Mesendoderm (in vitro differentiated cells): ENCODE measurements at regions not wholly inside any gene's neighbourhood (a gene's known extent, or its start where the extent isn't known, plus 50 kb on each side); places are given as distances from the start of the nearest gene placed in this dataset.
A peak's percentile ranks its signal among the peaks of the same experiment; 100 is the strongest.

Experiments
- DNase-seq: peaks from one replicate; pipeline ENCODE4 v3.0.0; 2013
- H2AK5ac ChIP-seq: 2 replicates; pipeline ENCODE4 v1.6.1; 2013; ENCODE audit warnings: low read length, inconsistent platforms
- H2BK120ac ChIP-seq: 2 replicates; pipeline ENCODE4 v1.6.1; 2013; ENCODE audit warnings: low read depth, mild to moderate bottlenecking, low read length, moderate library complexity, mixed read lengths
- H2BK15ac ChIP-seq: replicated peaks from 2 replicates; pipeline ENCODE4 v1.6.1; 2013; ENCODE audit warnings: low read depth, mild to moderate bottlenecking, moderate library complexity
- H2BK5ac ChIP-seq: 2 replicates; pipeline ENCODE4 v1.6.1; 2013; ENCODE audit warnings: low read length, inconsistent platforms
- H3K18ac ChIP-seq: 2 replicates; pipeline ENCODE4 v1.6.1; 2013; ENCODE audit warnings: mild to moderate bottlenecking, low read length, mixed read lengths
- H3K23ac ChIP-seq: one replicate; pipeline ENCODE4 v1.6.1; 2013; ENCODE audit warnings: low read length
- H3K27ac ChIP-seq: 2 replicates; pipeline ENCODE4 v1.5.1; 2013; ENCODE audit warnings: low read depth, mild to moderate bottlenecking, inconsistent platforms, low read length, moderate library complexity
- H3K27me3 ChIP-seq: 2 replicates; pipeline ENCODE4 v1.6.1; 2013; ENCODE audit warnings: low read length, control low read depth, mild to moderate bottlenecking, inconsistent platforms; ENCODE audit not compliant: insufficient read depth, poor library complexity
- H3K36me3 ChIP-seq: 2 replicates; pipeline ENCODE4 v1.6.1; 2013; ENCODE audit warnings: low read length, inconsistent platforms; ENCODE audit not compliant: control insufficient read depth, insufficient read depth
- H3K4ac ChIP-seq: one replicate; pipeline ENCODE4 v1.6.1; 2013; ENCODE audit warnings: low read depth, mild to moderate bottlenecking, low read length, moderate library complexity
- H3K4me1 ChIP-seq: 2 replicates; pipeline ENCODE4 v1.6.1; 2013; ENCODE audit warnings: low read depth, low read length, inconsistent platforms; ENCODE audit not compliant: control insufficient read depth
- H3K4me2 ChIP-seq: 2 replicates; pipeline ENCODE4 v1.6.1; 2013; ENCODE audit warnings: low read length
- H3K4me3 ChIP-seq: 2 replicates; pipeline ENCODE4 v1.5.1; 2013; ENCODE audit warnings: mild to moderate bottlenecking, low read length
- H3K56ac ChIP-seq: one replicate; pipeline ENCODE4 v1.6.1; 2013; ENCODE audit warnings: low read length
- H3K79me1 ChIP-seq: 2 replicates; pipeline ENCODE4 v1.6.1; 2013; ENCODE audit warnings: low read length, inconsistent platforms
- H3K79me2 ChIP-seq: 2 replicates; pipeline ENCODE4 v1.6.1; 2013; ENCODE audit warnings: mild to moderate bottlenecking, low read length; ENCODE audit not compliant: control insufficient read depth, insufficient read depth
- H3K9ac ChIP-seq: 2 replicates; pipeline ENCODE4 v1.6.1; 2013; ENCODE audit warnings: low read length, inconsistent platforms
- H4K5ac ChIP-seq: one replicate; pipeline ENCODE4 v1.6.1; 2013; ENCODE audit warnings: low read length
- H4K8ac ChIP-seq: one replicate; pipeline ENCODE4 v1.6.1; 2013; ENCODE audit warnings: low read depth, mild to moderate bottlenecking, control low read depth, low read length, moderate library complexity
- WGBS: extraction: QIAGEN DNeasy Blood & Tissue Kit; methylation state at CpG from one replicate; pipeline ENCODE4 v1.1.7; 2013; ENCODE audit warnings: low lambda C conversion rate, missing lambda C conversion rate; ENCODE audit not compliant: insufficient coverage; ENCODE audit errors: extremely low coverage; 5-methylcytosine and 5-hydroxymethylcytosine counted together

- Histone ChIP-seq H3K36me3 (no peaks in the 10 kb centered on the region), H3K56ac (no peak overlapping the region), H3K4me3 (no peak overlapping the region), H3K9ac (no peak overlapping the region), H3K4ac (no peak overlapping the region), H3K4me2 (no peak overlapping the region), H3K27ac (no peak overlapping the region), H3K23ac (no peak overlapping the region), H2BK5ac (no peak overlapping the region), H3K79me1 (no peaks in the 10 kb centered on the region), H4K5ac (no peak overlapping the region), H3K79me2 (no peaks in the 10 kb centered on the region), H2BK120ac (no peak overlapping the region), H2AK5ac (no peak overlapping the region), H3K4me1 (no peaks in the 10 kb centered on the region), H4K8ac (no peak overlapping the region), H2BK15ac (no peak overlapping the region), H3K27me3 (no peaks in the 10 kb centered on the region), H3K18ac (no peak overlapping the region)
- DNase-seq, result no peak
- WGBS, result no CpG with 5 or more reads among the region's 2 CpGs
These were observed 872.3 kb downstream of the SLITRK1 start for GRCh38 chr13:83009987-83010386.

GRCh38 chr13:83008212-83008929 is 873.9 kb downstream of the SLITRK1 start:
- Histone ChIP-seq H3K9ac (no peak overlapping the region), H3K36me3 (no peaks in the 10 kb centered on the region), H2BK5ac (no peak overlapping the region), H3K79me2 (no peaks in the 10 kb centered on the region), H4K5ac (no peak overlapping the region), H3K79me1 (no peaks in the 10 kb centered on the region), H2BK120ac (no peak overlapping the region), H4K8ac (no peak overlapping the region), H3K27ac (no peak overlapping the region), H3K4me1 (no peaks in the 10 kb centered on the region), H2BK15ac (no peak overlapping the region), H2AK5ac (no peak overlapping the region), H3K56ac (no peak overlapping the region), H3K23ac (no peak overlapping the region), H3K4me3 (no peak overlapping the region), H3K4ac (no peak overlapping the region), H3K27me3 (no peaks in the 10 kb centered on the region), H3K4me2 (no peak overlapping the region), H3K18ac (no peak overlapping the region)
- DNase-seq, result no peak
- WGBS, result no CpG with 5 or more reads among the region's 3 CpGs

- Histone ChIP-seq H3K18ac (no peak overlapping the region), H2BK5ac (no peak overlapping the region), H3K9ac (no peak overlapping the region), H3K4me3 (no peak overlapping the region), H4K8ac (no peak overlapping the region), H2BK120ac (no peak overlapping the region), H2AK5ac (no peak overlapping the region), H3K36me3 (no peaks in the 10 kb centered on the region), H3K79me1 (no peaks in the 10 kb centered on the region), H4K5ac (no peak overlapping the region), H3K4me1 (no peaks in the 10 kb centered on the region), H3K27me3 (no peaks in the 10 kb centered on the region), H3K4ac (no peak overlapping the region), H3K4me2 (no peak overlapping the region), H3K27ac (no peak overlapping the region), H3K79me2 (no peaks in the 10 kb centered on the region), H3K23ac (no peak overlapping the region), H3K56ac (no peak overlapping the region), H2BK15ac (no peak overlapping the region)
- DNase-seq, result no peak
These were observed 875.0 kb downstream of the SLITRK1 start for GRCh38 chr13:83007226-83007625.

GRCh38 chr13:83003185-83003584 is 879.1 kb downstream of the SLITRK1 start:
- H2AK5ac ChIP-seq, result no peak overlapping the region
- no peak overlapping the region for H3K27ac ChIP-seq
- no peak overlapping the region for H3K18ac ChIP-seq
- no peak overlapping the region for H2BK5ac ChIP-seq
- no peaks in the 10 kb centered on the region for H3K4me1 ChIP-seq
- H4K5ac ChIP-seq, result no peak overlapping the region
- H3K9ac ChIP-seq, result no peak overlapping the region
- H3K4ac ChIP-seq, result no peak overlapping the region
- no peak overlapping the region for H3K4me2 ChIP-seq
- no peak overlapping the region for H3K4me3 ChIP-seq
- H3K36me3 ChIP-seq, result no peaks in the 10 kb centered on the region
- H3K27me3 ChIP-seq, result no peaks in the 10 kb centered on the region
- H3K56ac ChIP-seq, result no peak overlapping the region
- no peak overlapping the region for H2BK120ac ChIP-seq
- no peaks in the 10 kb centered on the region for H3K79me1 ChIP-seq
- no peak overlapping the region for H4K8ac ChIP-seq
- no peak overlapping the region for H2BK15ac ChIP-seq
- no peaks in the 10 kb centered on the region for H3K79me2 ChIP-seq
- DNase-seq, result no peak
- no peak overlapping the region for H3K23ac ChIP-seq

GRCh38 chr13:82993417-82993816 is 888.9 kb downstream of the SLITRK1 start:
- H3K79me2 ChIP-seq, result no peaks in the 10 kb centered on the region
- no peaks in the 10 kb centered on the region for H3K27me3 ChIP-seq
- H3K36me3 ChIP-seq, result no peaks in the 10 kb centered on the region
- WGBS, result no CpG with 5 or more reads among the region's 2 CpGs
- no peak overlapping the region for H2BK15ac ChIP-seq
- H3K4me1 ChIP-seq, result no peaks in the 10 kb centered on the region
- no peak overlapping the region for H4K5ac ChIP-seq
- H3K18ac ChIP-seq, result no peak overlapping the region
- no peak overlapping the region for H4K8ac ChIP-seq
- no peak overlapping the region for H3K4me3 ChIP-seq
- no peak overlapping the region for H3K56ac ChIP-seq
- H3K23ac ChIP-seq, result no peak overlapping the region
- H3K27ac ChIP-seq, result no peak overlapping the region
- peak; percentile 3 for DNase-seq
- H2AK5ac ChIP-seq, result no peak overlapping the region
- H3K9ac ChIP-seq, result no peak overlapping the region
- no peak overlapping the region for H2BK5ac ChIP-seq
- no peaks in the 10 kb centered on the region for H3K79me1 ChIP-seq
- H3K4me2 ChIP-seq, result no peak overlapping the region
- no peak overlapping the region for H3K4ac ChIP-seq
- no peak overlapping the region for H2BK120ac ChIP-seq

GRCh38 chr13:82976499-82976898 is 905.8 kb downstream of the SLITRK1 start:
- H3K4ac ChIP-seq, result no peak overlapping the region
- no peak overlapping the region for H2AK5ac ChIP-seq
- H3K79me1 ChIP-seq, result no peaks in the 10 kb centered on the region
- H3K9ac ChIP-seq, result no peak overlapping the region
- no peak overlapping the region for H3K18ac ChIP-seq
- no peak overlapping the region for H4K5ac ChIP-seq
- H3K23ac ChIP-seq, result no peak overlapping the region
- no peak overlapping the region for H3K56ac ChIP-seq
- no peaks in the 10 kb centered on the region for H3K36me3 ChIP-seq
- H3K4me2 ChIP-seq, result no peak overlapping the region
- H3K79me2 ChIP-seq, result no peaks in the 10 kb centered on the region
- H2BK15ac ChIP-seq, result no peak overlapping the region
- no peak overlapping the region for H3K27ac ChIP-seq
- no peaks in the 10 kb centered on the region for H3K27me3 ChIP-seq
- DNase-seq, result no peak
- H3K4me1 ChIP-seq, result no peaks in the 10 kb centered on the region
- H4K8ac ChIP-seq, result no peak overlapping the region
- H2BK120ac ChIP-seq, result no peak overlapping the region
- H2BK5ac ChIP-seq, result no peak overlapping the region
- H3K4me3 ChIP-seq, result no peak overlapping the region
